PC-3 (cell line): ENCODE measurements at regions not wholly inside any gene's neighbourhood (a gene's known extent, or its start where the extent isn't known, plus 50 kb on each side); places are given as distances from the start of the nearest gene placed in this dataset.

ENCODE experiments used
- CTCF ChIP-seq: fragments of 300-600 bp; sonication (generic); conservative IDR thresholded peaks from 2 replicates; pipeline ENCODE4 v1.5.1; 2017; ENCODE audit warnings: antibody characterized with exemption, low read depth, mild to moderate bottlenecking, low read length
- EZH2 ChIP-seq: fragments of 300-600 bp; sonication (generic); IDR thresholded peaks from one replicate; pipeline ENCODE4 v1.6.1; 2017; ENCODE audit warnings: antibody characterized with exemption, mild to moderate bottlenecking, low read length; ENCODE audit not compliant: unreplicated experiment

GRCh38 chr5:18043344-18043743 lies 409.1 kb downstream of the TAF11L14 start:
- TF ChIP-seq CTCF (peak; percentile 54), EZH2 (no peak)
